Neural crest cell (in vitro differentiated cells): ENCODE measurements at regions not wholly inside any gene's neighbourhood (a gene's known extent, or its start where the extent isn't known, plus 50 kb on each side); places are given as distances from the start of the nearest gene placed in this dataset.

Experiments used
- DNase-seq: peaks from one replicate; pipeline ENCODE4 v3.0.0; 2021; ENCODE audit warnings: low read depth, mixed read lengths, low spot score
- H3K27ac Mint-ChIP-seq: one replicate; pipeline ENCODE4 v1.8.0; 2021; ENCODE audit warnings: mild to moderate bottlenecking, mixed read lengths; ENCODE audit not compliant: unreplicated experiment
- H3K27me3 Mint-ChIP-seq: 2 replicates; pipeline ENCODE4 v1.8.0; 2021; ENCODE audit warnings: low read depth, mild to moderate bottlenecking, mixed read lengths
- H3K36me3 Mint-ChIP-seq: 2 replicates; pipeline ENCODE4 v1.8.0; 2021; ENCODE audit warnings: low read depth, mild to moderate bottlenecking, mixed read lengths
- H3K4me1 Mint-ChIP-seq: 2 replicates; pipeline ENCODE4 v1.8.0; 2021; ENCODE audit warnings: mixed read lengths
- H3K4me3 Mint-ChIP-seq: one replicate; pipeline ENCODE4 v1.8.0; 2021; ENCODE audit warnings: mild to moderate bottlenecking, mixed read lengths
- H3K9me3 Mint-ChIP-seq: 2 replicates; pipeline ENCODE4 v1.8.0; 2021; ENCODE audit warnings: mixed read lengths
- CTCF ChIP-seq: fragments of 200-600 bp; sonication (generic); conservative IDR thresholded peaks from 2 replicates; pipeline ENCODE4 v1.5.0; 2021; ENCODE audit warnings: antibody characterized with exemption, mild to moderate bottlenecking

- no peak for DNase-seq
- Mint-ChIP-seq H3K27ac (no peak overlapping the region), H3K4me1 (no peaks in the 10 kb centered on the region), H3K4me3 (no peak overlapping the region), H3K27me3 (no peaks in the 10 kb centered on the region), H3K9me3 (no peaks in the 10 kb centered on the region), H3K36me3 (no peaks in the 10 kb centered on the region)
- no peak for TF ChIP-seq CTCF
These were observed 1124.3 kb downstream of the AMY1C start for GRCh38 chr1:104874044-104874443.

GRCh38 chr1:104878203-104878909 lies 1128.7 kb downstream of the AMY1C start:
- no peak overlapping the region for H3K4me3 Mint-ChIP-seq
- H3K9me3 Mint-ChIP-seq: no peaks in the 10 kb centered on the region
- no peaks in the 10 kb centered on the region for H3K36me3 Mint-ChIP-seq
- TF ChIP-seq CTCF: peak; percentile 21
- no peaks in the 10 kb centered on the region for H3K27me3 Mint-ChIP-seq
- no peak overlapping the region for H3K27ac Mint-ChIP-seq
- DNase-seq: no peak
- H3K4me1 Mint-ChIP-seq: no peaks in the 10 kb centered on the region

GRCh38 chr1:104884939-104885338 lies 1135.2 kb downstream of the AMY1C start:
- H3K4me1 Mint-ChIP-seq: no peaks in the 10 kb centered on the region
- DNase-seq: no peak
- H3K4me3 Mint-ChIP-seq: no peak overlapping the region
- no peaks in the 10 kb centered on the region for H3K36me3 Mint-ChIP-seq
- TF ChIP-seq CTCF: no peak
- no peaks in the 10 kb centered on the region for H3K9me3 Mint-ChIP-seq
- H3K27me3 Mint-ChIP-seq: no peaks in the 10 kb centered on the region
- no peak overlapping the region for H3K27ac Mint-ChIP-seq

- TF ChIP-seq CTCF: no peak
- H3K4me1 Mint-ChIP-seq: no peaks in the 10 kb centered on the region
- no peaks in the 10 kb centered on the region for H3K36me3 Mint-ChIP-seq
- no peak overlapping the region for H3K4me3 Mint-ChIP-seq
- no peaks in the 10 kb centered on the region for H3K27me3 Mint-ChIP-seq
- H3K27ac Mint-ChIP-seq: no peak overlapping the region
- peaks cover 7% of the 10 kb centered on the region for H3K9me3 Mint-ChIP-seq
- no peak for DNase-seq
These were observed 1155.6 kb downstream of the AMY1C start for GRCh38 chr1:104905322-104905721.

GRCh38 chr1:104906141-104906540 lies 1156.4 kb downstream of the AMY1C start:
- Mint-ChIP-seq H3K9me3 (peaks cover 7% of the 10 kb centered on the region), H3K4me1 (no peaks in the 10 kb centered on the region), H3K36me3 (no peaks in the 10 kb centered on the region), H3K27ac (no peak overlapping the region), H3K27me3 (no peaks in the 10 kb centered on the region), H3K4me3 (no peak overlapping the region)
- no peak for DNase-seq
- TF ChIP-seq CTCF: no peak
